ENCODE measurements at regions not wholly inside any gene's neighbourhood (a gene's known extent, or its start where the extent isn't known, plus 50 kb on each side); places are given as distances from the start of the nearest gene placed in this dataset.

GRCh38 chrX:23115651-23116050, 115.9 kb downstream of the DDX53 start:
- no peak for TF ChIP-seq CTCF (IDR thresholded peaks at IDR 0.05)
- no peak for TF ChIP-seq EZH2 (IDR thresholded peaks at IDR 0.05)

Data from neural progenitor cell (in vitro differentiated cells).